ENCODE measurements at regions not wholly inside any gene's neighbourhood (a gene's known extent, or its start where the extent isn't known, plus 50 kb on each side); places are given as distances from the start of the nearest gene placed in this dataset.

DNA sequence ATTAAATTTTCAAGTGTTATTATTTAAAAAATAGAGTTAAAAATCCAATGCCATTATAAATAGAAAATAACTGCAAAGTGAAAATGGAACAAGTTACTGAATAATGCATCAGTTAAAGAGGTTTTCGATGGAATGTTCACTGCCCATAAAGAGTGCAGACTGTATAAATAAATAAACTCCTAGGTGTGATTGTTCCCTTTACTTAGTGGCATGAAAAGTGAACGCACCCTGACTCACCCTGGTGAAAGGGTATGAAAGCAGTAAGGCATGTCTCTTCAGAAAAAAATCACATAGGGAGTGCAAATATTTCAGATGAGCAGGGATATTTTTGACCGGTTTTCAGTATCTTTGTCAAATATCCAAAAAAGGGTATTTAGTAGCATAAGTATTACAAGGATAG is 387.8 kb downstream of the DCAF12L2 start:
- Histone ChIP-seq H3K27ac (ENCODE audit: extremely low read depth, low read depth, low read length) (no peak overlapping the region), H3K36me3 (ENCODE audit: control insufficient read depth in 2 of 2, insufficient read depth in 1 of 2, low read length in 2 of 2) (no peaks in the 10 kb centered on the region), H3K9me3 (ENCODE audit: control insufficient read depth, insufficient read depth, low read depth, low read length) (no peaks in the 10 kb centered on the region), H3K4me1 (ENCODE audit: control insufficient read depth, insufficient read depth, low read length) (no peaks in the 10 kb centered on the region), H3K4me3 (ENCODE audit: low read depth, low read length) (no peak overlapping the region)
- CTCF ChIA-PET = no interaction called here
- POLR2A ChIA-PET = no interaction called here
- TF ChIP-seq ZNF677 (tag by site-specific recombination; IDR thresholded peaks at IDR 0.05) (no peak), ZBTB48 (tag by site-specific recombination; IDR thresholded peaks at IDR 0.05) (no peak), ZNF221 (tag by site-specific recombination; IDR thresholded peaks at IDR 0.05; ENCODE audit: borderline replicate concordance) (no peak), ZNF174 (tag by site-specific recombination; IDR thresholded peaks at IDR 0.05) (no peak), ZNF19 (tag by site-specific recombination; IDR thresholded peaks at IDR 0.05; ENCODE audit: low read depth) (no peak), ZNF302 (tag by site-specific recombination; IDR thresholded peaks at IDR 0.05; ENCODE audit: low read depth) (no peak), GLI2 (tag by site-specific recombination; IDR thresholded peaks at IDR 0.05; ENCODE audit: borderline replicate concordance, low read depth) (no peak), ZNF621 (tag by site-specific recombination; IDR thresholded peaks at IDR 0.05) (no peak), ZNF561 (tag by site-specific recombination; IDR thresholded peaks at IDR 0.05; ENCODE audit: borderline replicate concordance) (no peak), ZNF16 (tag by site-specific recombination; IDR thresholded peaks at IDR 0.05; ENCODE audit: low read depth) (no peak)

DNA sequence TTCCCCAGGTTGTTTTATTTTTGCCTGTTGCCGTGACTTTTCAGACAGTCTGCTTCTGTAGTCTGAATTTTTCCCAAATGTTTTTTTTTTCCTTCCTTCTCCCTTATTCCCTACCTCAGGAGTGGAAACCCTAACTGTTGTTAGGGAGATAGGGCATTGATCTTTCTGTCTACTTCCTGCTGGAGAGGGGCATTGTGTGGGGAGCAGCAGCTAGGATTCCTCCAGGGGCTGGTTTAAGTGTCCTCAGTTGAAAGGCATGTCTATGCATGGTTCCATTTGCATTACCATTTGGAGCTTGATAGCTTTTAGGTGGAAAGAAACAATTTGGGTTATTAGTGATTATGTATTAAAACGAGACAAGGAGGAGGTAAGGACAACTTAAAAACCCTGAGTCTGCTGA is 383.9 kb downstream of the DCAF12L2 start:
- no peaks in the 10 kb centered on the region; the same call in 1 of the 2 replicates for H3K9me3 ChIP-seq (ENCODE audit: control insufficient read depth, insufficient read depth, low read depth, low read length)
- POLR2A ChIA-PET = no interaction called here
- CTCF ChIA-PET = no interaction called here
- no peaks in the 10 kb centered on the region for H3K4me1 ChIP-seq (ENCODE audit: control insufficient read depth, insufficient read depth, low read length)
- H3K4me3 ChIP-seq (ENCODE audit: low read depth, low read length) = no peak overlapping the region
- no peak for TF ChIP-seq ZNF610 (tag by site-specific recombination; IDR thresholded peaks at IDR 0.05; ENCODE audit: borderline replicate concordance)
- TF ChIP-seq, protein P1, sequence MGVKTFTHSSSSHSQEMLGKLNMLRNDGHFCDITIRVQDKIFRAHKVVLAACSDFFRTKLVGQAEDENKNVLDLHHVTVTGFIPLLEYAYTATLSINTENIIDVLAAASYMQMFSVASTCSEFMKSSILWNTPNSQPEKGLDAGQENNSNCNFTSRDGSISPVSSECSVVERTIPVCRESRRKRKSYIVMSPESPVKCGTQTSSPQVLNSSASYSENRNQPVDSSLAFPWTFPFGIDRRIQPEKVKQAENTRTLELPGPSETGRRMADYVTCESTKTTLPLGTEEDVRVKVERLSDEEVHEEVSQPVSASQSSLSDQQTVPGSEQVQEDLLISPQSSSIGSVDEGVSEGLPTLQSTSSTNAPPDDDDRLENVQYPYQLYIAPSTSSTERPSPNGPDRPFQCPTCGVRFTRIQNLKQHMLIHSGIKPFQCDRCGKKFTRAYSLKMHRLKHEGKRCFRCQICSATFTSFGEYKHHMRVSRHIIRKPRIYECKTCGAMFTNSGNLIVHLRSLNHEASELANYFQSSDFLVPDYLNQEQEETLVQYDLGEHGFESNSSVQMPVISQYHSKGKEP (tag by site-specific recombination; IDR thresholded peaks at IDR 0.05) = no peak
- no peak for TF ChIP-seq OVOL3 (tag by site-specific recombination; IDR thresholded peaks at IDR 0.05)
- TF ChIP-seq ZNF394 (tag by site-specific recombination; IDR thresholded peaks at IDR 0.05; ENCODE audit: borderline replicate concordance) = no peak
- TF ChIP-seq, protein P2, sequence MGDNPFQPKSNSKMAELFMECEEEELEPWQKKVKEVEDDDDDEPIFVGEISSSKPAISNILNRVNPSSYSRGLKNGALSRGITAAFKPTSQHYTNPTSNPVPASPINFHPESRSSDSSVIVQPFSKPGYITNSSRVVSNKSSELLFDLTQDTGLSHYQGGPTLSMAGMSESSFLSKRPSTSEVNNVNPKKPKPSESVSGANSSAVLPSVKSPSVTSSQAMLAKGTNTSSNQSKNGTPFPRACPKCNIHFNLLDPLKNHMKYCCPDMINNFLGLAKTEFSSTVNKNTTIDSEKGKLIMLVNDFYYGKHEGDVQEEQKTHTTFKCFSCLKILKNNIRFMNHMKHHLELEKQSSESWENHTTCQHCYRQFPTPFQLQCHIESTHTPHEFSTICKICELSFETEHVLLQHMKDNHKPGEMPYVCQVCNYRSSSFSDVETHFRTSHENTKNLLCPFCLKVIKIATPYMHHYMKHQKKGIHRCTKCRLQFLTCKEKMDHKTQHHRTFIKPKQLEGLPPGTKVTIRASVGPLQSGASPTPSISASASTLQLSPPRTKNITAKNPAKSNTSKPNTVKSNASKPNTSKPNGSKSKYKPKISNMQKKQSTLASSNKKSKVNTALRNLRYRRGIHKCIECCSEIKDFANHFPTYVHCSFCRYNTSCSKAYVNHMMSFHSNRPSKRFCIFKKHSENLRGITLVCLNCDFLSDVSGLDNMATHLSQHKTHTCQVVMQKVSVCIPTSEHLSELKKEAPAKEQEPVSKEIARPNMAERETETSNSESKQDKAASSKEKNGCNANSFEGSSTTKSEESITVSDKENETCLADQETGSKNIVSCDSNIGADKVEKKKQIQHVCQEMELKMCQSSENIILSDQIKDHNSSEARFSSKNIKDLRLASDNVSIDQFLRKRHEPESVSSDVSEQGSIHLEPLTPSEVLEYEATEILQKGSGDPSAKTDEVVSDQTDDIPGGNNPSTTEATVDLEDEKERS (tag by site-specific recombination; IDR thresholded peaks at IDR 0.05) = no peak
- no peak for TF ChIP-seq ZBTB1 (tag by site-specific recombination; IDR thresholded peaks at IDR 0.05)
- TF ChIP-seq ZNF37A (tag by site-specific recombination; IDR thresholded peaks at IDR 0.05) = no peak
- no peak for TF ChIP-seq ZNF266 (tag by site-specific recombination; IDR thresholded peaks at IDR 0.05; ENCODE audit: low read depth)
- TF ChIP-seq ZNF596 (tag by site-specific recombination; IDR thresholded peaks at IDR 0.05) = no peak
- TF ChIP-seq, protein P3, sequence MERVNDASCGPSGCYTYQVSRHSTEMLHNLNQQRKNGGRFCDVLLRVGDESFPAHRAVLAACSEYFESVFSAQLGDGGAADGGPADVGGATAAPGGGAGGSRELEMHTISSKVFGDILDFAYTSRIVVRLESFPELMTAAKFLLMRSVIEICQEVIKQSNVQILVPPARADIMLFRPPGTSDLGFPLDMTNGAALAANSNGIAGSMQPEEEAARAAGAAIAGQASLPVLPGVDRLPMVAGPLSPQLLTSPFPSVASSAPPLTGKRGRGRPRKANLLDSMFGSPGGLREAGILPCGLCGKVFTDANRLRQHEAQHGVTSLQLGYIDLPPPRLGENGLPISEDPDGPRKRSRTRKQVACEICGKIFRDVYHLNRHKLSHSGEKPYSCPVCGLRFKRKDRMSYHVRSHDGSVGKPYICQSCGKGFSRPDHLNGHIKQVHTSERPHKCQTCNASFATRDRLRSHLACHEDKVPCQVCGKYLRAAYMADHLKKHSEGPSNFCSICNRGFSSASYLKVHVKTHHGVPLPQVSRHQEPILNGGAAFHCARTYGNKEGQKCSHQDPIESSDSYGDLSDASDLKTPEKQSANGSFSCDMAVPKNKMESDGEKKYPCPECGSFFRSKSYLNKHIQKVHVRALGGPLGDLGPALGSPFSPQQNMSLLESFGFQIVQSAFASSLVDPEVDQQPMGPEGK (tag by site-specific recombination; IDR thresholded peaks at IDR 0.05) = no peak
- no peak for TF ChIP-seq ZNF16 (tag by site-specific recombination; IDR thresholded peaks at IDR 0.05; ENCODE audit: low read depth)
- no peak for TF ChIP-seq ZXDB (tag by site-specific recombination; IDR thresholded peaks at IDR 0.05)
- no peak for TF ChIP-seq YY1 (tag by site-specific recombination; IDR thresholded peaks at IDR 0.05)
- H3K27ac ChIP-seq (ENCODE audit: extremely low read depth, low read depth, low read length) = no peak overlapping the region
- H3K36me3 ChIP-seq (ENCODE audit: control insufficient read depth in 2 of 2, insufficient read depth in 1 of 2, low read length in 2 of 2) = no peaks in the 10 kb centered on the region
